Common myeloid progenitor, CD34-positive (primary cell): ENCODE measurements at regions not wholly inside any gene's neighbourhood (a gene's known extent, or its start where the extent isn't known, plus 50 kb on each side); places are given as distances from the start of the nearest gene placed in this dataset.

Source experiments
- CTCF ChIA-PET: fragments of 350-600 bp; sonication (Branson Sonifier 250); formaldehyde crosslinking; loops from one replicate; lab custom pipeline; 2021; ENCODE audit warnings: antibody characterized with exemption; lab: Charles Lee
- POLR2A ChIA-PET: fragments of 350-600 bp; sonication (Branson Sonifier 250); formaldehyde crosslinking; loops from one replicate; lab custom pipeline; 2021; ENCODE audit warnings: antibody characterized with exemption; lab: Charles Lee
- DNase-seq, 3 donors: peaks; one replicate each; pipeline versions ENCODE4 v3.0.0 to v3.0.0-alpha.2; 2013
- H3K27ac ChIP-seq, 2 experiments: 1 replicate in 1 of 2; 2 replicates in 1 of 2; pipeline ENCODE4 v1.7.0; 2013; ENCODE audit warnings: inconsistent platforms in 2 of 2, low read length in 2 of 2, mild to moderate bottlenecking in 2 of 2, low read depth in 1 of 2, moderate library complexity in 1 of 2; ENCODE audit not compliant: severe bottlenecking in 2 of 2, insufficient read depth in 1 of 2, poor library complexity in 1 of 2
- H3K27me3 ChIP-seq, 5 experiments: replicated peaks in 2 of 5; 1 replicate in 3 of 5; 2 replicates in 2 of 5; pipeline versions ENCODE4 v1.6.1 to v1.7.0; 2013; ENCODE audit warnings: low read length in 4 of 5, mild to moderate bottlenecking in 2 of 5, moderate library complexity in 2 of 5, inconsistent platforms in 1 of 5; ENCODE audit not compliant: insufficient read depth in 5 of 5, control insufficient read depth in 4 of 5
- H3K36me3 ChIP-seq, 4 experiments: 1 replicate in 2 of 4; 2 replicates in 2 of 4; pipeline versions ENCODE4 v1.6.1 to v1.7.0; 2013; ENCODE audit warnings: low read length in 3 of 4, control low read depth in 1 of 4, mild to moderate bottlenecking in 1 of 4; ENCODE audit not compliant: control insufficient read depth in 4 of 4, insufficient read depth in 4 of 4
- H3K4me1 ChIP-seq, 4 experiments: 1 replicate in 3 of 4; 2 replicates in 1 of 4; pipeline versions ENCODE4 v1.6.1 to v1.7.1; 2013; ENCODE audit warnings: low read length in 3 of 4, mild to moderate bottlenecking in 3 of 4, control low read depth in 1 of 4, inconsistent platforms in 1 of 4, moderate library complexity in 1 of 4; ENCODE audit not compliant: control insufficient read depth in 4 of 4, insufficient read depth in 4 of 4; ENCODE audit errors: control extremely low read depth in 1 of 4
- H3K4me3 ChIP-seq, 7 experiments: 1 replicate in 4 of 7; 2 replicates in 3 of 7; pipeline versions ENCODE4 v1.5.1 to v1.7.0; 2013; ENCODE audit warnings: mild to moderate bottlenecking in 7 of 7, low read length in 6 of 7, moderate library complexity in 6 of 7, inconsistent platforms in 2 of 7, low read depth in 2 of 7, control low read depth in 1 of 7; ENCODE audit not compliant: insufficient read depth in 4 of 7, control insufficient read depth in 1 of 7; ENCODE audit errors: extremely low read depth in 1 of 7
- H3K9me3 ChIP-seq, 5 experiments: 1 replicate in 4 of 5; 2 replicates in 1 of 5; pipeline versions ENCODE4 v1.6.1 to v1.7.1; 2013; ENCODE audit warnings: low read length in 4 of 5, mild to moderate bottlenecking in 2 of 5, inconsistent platforms in 1 of 5, low read depth in 1 of 5, moderate library complexity in 1 of 5; ENCODE audit not compliant: control insufficient read depth in 4 of 5, insufficient read depth in 2 of 5; ENCODE audit errors: control extremely low read depth in 1 of 5
- WGBS: methylation state at CpG from one replicate; pipeline ENCODE4 v1.1.5; 2013; ENCODE audit not compliant: insufficient coverage; 5-methylcytosine and 5-hydroxymethylcytosine counted together

DNA sequence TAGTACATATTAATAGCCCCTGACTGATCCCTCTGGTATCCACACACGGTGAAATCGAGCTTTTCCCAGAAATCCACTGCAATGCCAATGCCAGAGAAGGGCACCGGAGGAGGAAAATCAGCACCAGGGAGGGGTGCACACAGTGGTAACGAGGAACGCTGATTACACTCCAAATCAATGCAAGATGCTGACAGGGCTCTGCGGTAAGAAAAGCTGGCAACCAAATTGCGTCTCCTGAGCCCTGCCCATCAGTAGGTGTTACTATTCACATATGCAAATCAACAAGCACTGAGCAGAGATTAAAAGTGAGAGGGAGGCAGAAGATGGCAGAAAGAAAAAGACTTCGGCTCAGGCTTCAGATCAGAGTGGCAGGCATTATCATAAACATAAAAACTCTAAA lies 159.1 kb downstream of the RPS29 start:
- H3K27ac ChIP-seq: no peak overlapping the region
- peaks cover 0 to 4% (median 3%) of the 10 kb centered on the region in 5 experiments for H3K27me3 ChIP-seq
- no peaks in the 10 kb centered on the region for H3K36me3 ChIP-seq
- CTCF ChIA-PET: no interaction called here
- POLR2A ChIA-PET: no interaction called here
- peaks cover 0 to 11% (median 0%) of the 10 kb centered on the region in 5 experiments for H3K9me3 ChIP-seq
- DNase-seq: no peak
- H3K4me3 ChIP-seq: no peak overlapping the region
- 48% methylated on average over 5 of the region's 8 CpGs for WGBS
- H3K4me1 ChIP-seq: no peaks in the 10 kb centered on the region

DNA sequence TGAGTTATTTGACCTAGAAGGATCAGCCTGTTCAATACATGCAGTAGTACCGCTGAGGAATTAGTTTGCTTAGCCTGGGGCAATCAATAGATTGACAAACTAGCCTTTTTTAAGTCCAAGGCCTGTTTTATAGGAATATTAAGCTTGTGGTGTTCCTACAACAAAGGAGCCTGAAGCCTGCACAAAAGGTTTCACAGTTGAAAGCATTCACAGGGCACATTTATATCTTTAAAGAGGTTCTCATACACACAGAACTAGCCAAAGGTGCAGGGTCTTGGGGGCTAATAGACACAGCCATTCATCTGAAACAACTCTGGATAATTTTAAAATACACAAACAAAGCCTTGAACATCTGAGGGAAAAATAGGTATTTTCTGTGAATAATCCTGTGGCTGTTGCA lies 160.3 kb downstream of the RPS29 start:
- Histone ChIP-seq H3K4me3 (no peak overlapping the region), H3K27me3 (peaks cover 0 to 4% (median 3%) of the 10 kb centered on the region in 5 experiments), H3K9me3 (peaks cover 0 to 2% (median 0%) of the 10 kb centered on the region in 5 experiments), H3K27ac (no peak overlapping the region), H3K36me3 (no peaks in the 10 kb centered on the region), H3K4me1 (no peaks in the 10 kb centered on the region)
- 80% methylated on average over 1 of the region's 1 CpG for WGBS
- DNase-seq: no peak
- ChIA-PET POLR2A (no interaction called here), CTCF (no interaction called here)

DNA sequence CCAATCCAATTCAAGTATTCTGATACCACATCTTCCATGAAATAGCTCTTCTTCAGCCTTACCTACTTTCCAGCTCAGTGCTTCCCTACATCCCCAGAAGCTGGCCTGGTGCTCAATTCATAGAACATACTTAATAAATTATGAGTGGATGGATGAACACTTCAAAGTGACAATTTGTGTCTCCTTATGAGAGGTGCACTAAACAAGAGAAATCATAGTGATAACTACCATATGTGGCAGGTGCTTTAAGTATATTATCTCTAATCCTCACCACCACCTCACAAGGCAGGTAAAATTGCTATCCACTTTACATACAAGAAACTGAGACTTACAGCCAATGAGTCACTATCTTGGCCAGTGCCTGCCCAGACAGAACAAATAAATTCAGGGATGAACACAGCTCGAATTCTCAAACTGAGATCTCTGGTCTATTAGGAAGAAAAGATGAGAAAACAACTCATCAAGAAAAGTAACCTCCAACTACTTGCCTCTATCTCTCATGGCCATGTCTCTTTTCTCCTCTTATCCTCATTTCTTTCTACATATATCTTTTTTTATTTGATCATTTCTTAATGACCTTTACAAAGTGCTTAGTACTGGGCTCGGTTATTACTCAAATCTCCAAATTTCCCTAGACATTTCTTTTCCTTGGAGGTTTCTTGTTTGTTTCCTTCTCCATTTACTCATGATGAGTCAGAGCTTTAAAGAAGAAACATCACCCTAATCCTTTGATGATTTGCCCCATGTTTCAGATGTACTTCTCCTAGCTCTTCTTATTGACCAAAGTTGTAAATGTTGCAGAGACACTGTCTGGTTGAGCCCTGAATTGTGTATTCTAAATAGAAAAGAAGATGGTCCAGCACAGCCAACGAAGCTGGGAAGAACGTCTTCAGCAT lies 161.5 kb downstream of the RPS29 start:
- CTCF ChIA-PET: no interaction called here

DNA sequence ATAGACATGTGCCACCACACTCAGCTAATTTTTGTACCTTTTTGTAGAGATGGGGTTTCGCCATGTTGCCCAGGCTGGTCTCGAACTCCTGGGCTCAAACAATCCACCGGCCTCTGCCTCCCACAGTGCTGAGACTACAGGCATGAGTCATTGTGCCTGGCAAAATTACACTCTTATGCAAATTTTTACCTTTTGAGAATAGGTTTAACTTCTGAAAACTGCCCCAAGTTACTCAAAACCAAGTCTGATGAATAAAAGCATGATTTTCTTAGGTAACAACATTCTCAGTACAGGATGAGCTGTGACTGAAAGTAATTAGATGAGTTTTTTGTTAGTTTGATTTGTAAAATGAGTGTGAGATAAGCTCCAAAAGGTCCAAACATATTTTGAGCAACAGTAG lies 166.0 kb downstream of the RPS29 start:
- no peaks in the 10 kb centered on the region for H3K36me3 ChIP-seq
- H3K9me3 ChIP-seq: no peaks in the 10 kb centered on the region
- H3K27ac ChIP-seq: no peak overlapping the region
- 100% methylated on average over 3 of the region's 3 CpGs for WGBS
- no peak overlapping the region for H3K4me3 ChIP-seq
- POLR2A ChIA-PET: no interaction called here
- DNase-seq: no peak
- peaks cover 0 to 3% (median 0%) of the 10 kb centered on the region in 5 experiments for H3K27me3 ChIP-seq
- no peaks in the 10 kb centered on the region for H3K4me1 ChIP-seq
- CTCF ChIA-PET: interaction anchor here (1.0 kb wide), 1 partner anchor 15 kb away, joined by 4 read pairs; no protein-coding TSS in a partner anchor

More for the DNA sequence above, 161.5 kb downstream of the RPS29 start:
- POLR2A ChIA-PET: no interaction called here
- DNase-seq: no peak
- H3K27ac ChIP-seq: no peak overlapping the region
- H3K9me3 ChIP-seq: no peaks in the 10 kb centered on the region
- no peak overlapping the region for H3K4me3 ChIP-seq
- H3K4me1 ChIP-seq: no peaks in the 10 kb centered on the region
- H3K27me3 ChIP-seq: peaks cover 0 to 4% (median 3%) of the 10 kb centered on the region in 5 experiments
- 94% methylated on average over 4 of the region's 4 CpGs for WGBS
- no peaks in the 10 kb centered on the region for H3K36me3 ChIP-seq

DNA sequence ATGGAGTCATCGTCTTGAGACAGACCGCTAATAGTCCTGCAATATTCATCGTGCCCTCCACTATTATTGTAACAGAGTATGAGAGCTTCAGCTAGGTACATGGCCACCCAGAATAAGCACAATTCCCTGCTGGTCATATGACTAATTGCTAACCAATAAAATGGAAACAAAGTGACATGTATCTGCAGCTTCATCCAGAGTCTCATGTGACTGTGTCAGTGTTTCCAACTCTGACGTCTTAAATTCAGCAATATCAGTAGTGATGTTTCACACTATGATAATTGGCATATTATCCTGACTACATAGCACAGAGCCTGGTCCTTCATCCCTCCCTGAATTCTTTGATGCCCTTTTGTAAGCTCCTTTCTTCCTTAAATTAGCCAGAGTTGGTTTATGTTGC lies 167.4 kb downstream of the RPS29 start:
- H3K9me3 ChIP-seq: no peaks in the 10 kb centered on the region
- H3K36me3 ChIP-seq: no peaks in the 10 kb centered on the region
- no peak overlapping the region for H3K4me3 ChIP-seq
- H3K4me1 ChIP-seq: no peaks in the 10 kb centered on the region
- ChIA-PET POLR2A (no interaction called here), CTCF (interaction anchor here (1.4 kb wide), 1 partner anchor 42 kb away, joined by 4 read pairs; no protein-coding TSS in a partner anchor)
- H3K27me3 ChIP-seq: peaks cover 0 to 3% (median 0%) of the 10 kb centered on the region in 5 experiments
- WGBS: 92% methylated on average over 2 of the region's 4 CpGs
- DNase-seq: no peak
- H3K27ac ChIP-seq: no peak overlapping the region

DNA sequence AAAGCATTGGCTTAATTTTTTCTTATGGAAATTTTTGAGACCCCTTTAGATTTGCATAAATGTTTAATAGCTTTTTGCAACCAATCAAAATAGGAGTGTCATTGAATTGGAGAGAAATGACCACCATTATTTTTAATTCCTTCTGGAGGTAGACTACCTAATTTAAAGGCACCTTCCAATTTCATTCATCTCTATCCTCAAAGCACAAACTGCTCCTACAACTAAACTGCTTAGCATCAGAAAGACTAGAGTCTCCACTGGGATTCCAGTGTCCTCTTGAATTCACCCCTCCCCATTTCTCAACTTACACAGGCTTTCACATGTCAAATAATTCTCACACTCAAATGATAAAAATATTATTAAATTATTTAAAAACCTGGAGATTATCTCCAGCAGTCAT lies 168.4 kb downstream of the RPS29 start:
- no peak for DNase-seq
- no peak overlapping the region for H3K27ac ChIP-seq
- H3K4me1 ChIP-seq: no peaks in the 10 kb centered on the region
- CTCF ChIA-PET: no interaction called here
- no peak overlapping the region for H3K4me3 ChIP-seq
- H3K9me3 ChIP-seq: no peaks in the 10 kb centered on the region
- POLR2A ChIA-PET: no interaction called here
- peaks cover 0 to 3% (median 0%) of the 10 kb centered on the region in 5 experiments for H3K27me3 ChIP-seq
- H3K36me3 ChIP-seq: no peaks in the 10 kb centered on the region

DNA sequence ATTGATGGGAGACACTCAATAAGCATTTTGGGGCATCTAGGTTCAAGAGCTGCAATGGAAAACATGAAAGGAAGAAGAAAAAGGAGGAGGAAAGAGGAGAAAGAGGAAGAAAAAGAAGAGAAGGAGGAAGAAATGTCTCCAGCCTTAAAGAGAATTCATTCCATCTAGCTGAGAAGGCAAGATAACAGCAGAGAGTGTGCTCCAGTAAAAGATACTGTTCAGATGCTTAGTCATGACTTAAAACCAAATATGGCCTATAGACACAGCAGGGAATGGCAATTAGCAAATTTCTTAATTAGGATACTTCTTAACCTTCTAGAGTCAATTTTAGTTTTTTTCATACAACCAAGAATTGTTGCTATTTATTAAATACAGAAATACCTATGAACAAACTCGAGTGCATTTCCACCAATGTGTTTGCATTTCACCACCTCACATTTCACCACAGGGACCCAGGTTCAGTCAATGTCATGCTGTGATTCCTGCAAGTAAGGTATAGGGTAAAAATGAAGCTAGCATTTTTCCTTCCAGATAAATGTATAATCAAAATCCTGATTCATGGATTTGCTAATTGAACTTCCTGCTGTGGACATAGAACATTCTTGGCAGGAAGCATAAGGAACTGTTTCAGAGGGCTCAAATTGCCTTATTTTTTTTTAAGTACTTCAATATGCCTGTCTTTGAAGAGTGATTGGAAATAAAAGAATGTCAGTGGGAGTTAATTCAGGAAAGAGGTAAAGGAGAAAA lies 177.8 kb downstream of the RPS29 start:
- H3K36me3 ChIP-seq: no peaks in the 10 kb centered on the region
- DNase-seq: no peak
- CTCF ChIA-PET: no interaction called here
- no peak overlapping the region for H3K27ac ChIP-seq
- no peaks in the 10 kb centered on the region for H3K9me3 ChIP-seq
- H3K27me3 ChIP-seq: peaks cover 0 to 3% (median 0%) of the 10 kb centered on the region in 5 experiments
- no peak overlapping the region for H3K4me3 ChIP-seq
- POLR2A ChIA-PET: no interaction called here
- H3K4me1 ChIP-seq: no peaks in the 10 kb centered on the region
- WGBS: no CpG with 5 or more reads among the region's 1 CpG
